GM12801 (cell line): ENCODE measurements at regions not wholly inside any gene's neighbourhood (a gene's known extent, or its start where the extent isn't known, plus 50 kb on each side); places are given as distances from the start of the nearest gene placed in this dataset.

ENCODE experiments used
- CTCF ChIP-seq: IDR thresholded peaks from one replicate; pipeline ENCODE4 v1.5.1; 2011; ENCODE audit warnings: control low read depth; ENCODE audit not compliant: insufficient read length; ENCODE audit errors: extremely low read depth

- TF ChIP-seq CTCF = no peak
Observed at GRCh38 chr5:68898951-68899471, 194.8 kb upstream of the SLC30A5 start.

GRCh38 chr5:68911840-68912690 is 181.7 kb upstream of the SLC30A5 start:
- TF ChIP-seq CTCF = no peak

- no peak for TF ChIP-seq CTCF
Observed at GRCh38 chr5:68915079-68915478, 178.7 kb upstream of the SLC30A5 start.

- TF ChIP-seq CTCF = no peak
Observed at GRCh38 chr5:68918306-68918705, 175.5 kb upstream of the SLC30A5 start.

GRCh38 chr5:68919988-68920490 is 173.8 kb upstream of the SLC30A5 start:
- no peak for TF ChIP-seq CTCF

- no peak for TF ChIP-seq CTCF
Observed at GRCh38 chr5:68920888-68921287, 172.9 kb upstream of the SLC30A5 start.

GRCh38 chr5:68922172-68922987 is 171.4 kb upstream of the SLC30A5 start:
- TF ChIP-seq CTCF = no peak
